ENCODE measurements at regions not wholly inside any gene's neighbourhood (a gene's known extent, or its start where the extent isn't known, plus 50 kb on each side); places are given as distances from the start of the nearest gene placed in this dataset.

- TF ChIP-seq CTCF (IDR thresholded peaks at IDR 0.05): no peak
- TF ChIP-seq POLR2A (IDR thresholded peaks at IDR 0.05): no peak
These were observed 546.9 kb downstream of the IGSF11 start for GRCh38 chr3:118487734-118488133.

Data from right lobe of liver (tissue), 4 donors.